HL-60 (cell line): ENCODE measurements at regions not wholly inside any gene's neighbourhood (a gene's known extent, or its start where the extent isn't known, plus 50 kb on each side); places are given as distances from the start of the nearest gene placed in this dataset.

ENCODE experiments used
- DNase-seq, 2 experiments: peaks; one replicate each; pipeline ENCODE4 v3.0.0-alpha.2; 2010 to 2020; ENCODE audit warnings: low read depth in 1 of 2, low spot score in 1 of 2
- H3K27ac ChIP-seq: fragments of 250-450 bp; sonication (Bioruptor Pico); replicated peaks from 2 replicates; pipeline ENCODE4 v1.5.1; 2020; ENCODE audit warnings: mild to moderate bottlenecking, moderate library complexity
- H3K27me3 ChIP-seq: fragments of 250-450 bp; sonication (Bioruptor Pico); 2 replicates; pipeline ENCODE4 v1.5.1; 2021; ENCODE audit warnings: mild to moderate bottlenecking, moderate library complexity; ENCODE audit not compliant: insufficient read depth, poor library complexity, severe bottlenecking
- H3K4me3 ChIP-seq: replicated peaks from 2 replicates; pipeline ENCODE4 v1.5.1; 2011; ENCODE audit warnings: mild to moderate bottlenecking, control low read depth, low read length; ENCODE audit not compliant: insufficient read depth
- GABPA ChIP-seq: IDR thresholded peaks from 2 replicates; pipeline ENCODE4 v1.6.1; 2012; ENCODE audit warnings: low read depth
- POLR2AphosphoS5 ChIP-seq: IDR thresholded peaks from 2 replicates; pipeline ENCODE4 v1.6.1; 2012; ENCODE audit warnings: low read depth
- SPI1 ChIP-seq: IDR thresholded peaks from 2 replicates; pipeline ENCODE4 v1.6.1; 2012; ENCODE audit warnings: low read depth, mild to moderate bottlenecking, borderline replicate concordance
- TF ChIP-seq, protein P1 (sequence below): IDR thresholded peaks from 2 replicates; pipeline ENCODE4 v1.6.1; 2012; ENCODE audit warnings: low read depth; ENCODE audit not compliant: insufficient replicate concordance
- TF ChIP-seq, protein P2 (sequence below): IDR thresholded peaks from one replicate; pipeline ENCODE4 v1.5.1; 2011; ENCODE audit warnings: low read length, control low read depth, inconsistent platforms; ENCODE audit not compliant: insufficient read depth

GRCh38 chr12:5236022-5236640 is 192.5 kb downstream of the KCNA5 start:
- no peak for DNase-seq
- Histone ChIP-seq H3K4me3 (no peak overlapping the region), H3K27ac (no peak overlapping the region), H3K27me3 (no peaks in the 10 kb centered on the region)
- TF ChIP-seq POLR2AphosphoS5 (no peak), GABPA (no peak)

- TF ChIP-seq POLR2AphosphoS5 (no peak), GABPA (no peak), SPI1 (no peak)
- TF ChIP-seq, protein P1, sequence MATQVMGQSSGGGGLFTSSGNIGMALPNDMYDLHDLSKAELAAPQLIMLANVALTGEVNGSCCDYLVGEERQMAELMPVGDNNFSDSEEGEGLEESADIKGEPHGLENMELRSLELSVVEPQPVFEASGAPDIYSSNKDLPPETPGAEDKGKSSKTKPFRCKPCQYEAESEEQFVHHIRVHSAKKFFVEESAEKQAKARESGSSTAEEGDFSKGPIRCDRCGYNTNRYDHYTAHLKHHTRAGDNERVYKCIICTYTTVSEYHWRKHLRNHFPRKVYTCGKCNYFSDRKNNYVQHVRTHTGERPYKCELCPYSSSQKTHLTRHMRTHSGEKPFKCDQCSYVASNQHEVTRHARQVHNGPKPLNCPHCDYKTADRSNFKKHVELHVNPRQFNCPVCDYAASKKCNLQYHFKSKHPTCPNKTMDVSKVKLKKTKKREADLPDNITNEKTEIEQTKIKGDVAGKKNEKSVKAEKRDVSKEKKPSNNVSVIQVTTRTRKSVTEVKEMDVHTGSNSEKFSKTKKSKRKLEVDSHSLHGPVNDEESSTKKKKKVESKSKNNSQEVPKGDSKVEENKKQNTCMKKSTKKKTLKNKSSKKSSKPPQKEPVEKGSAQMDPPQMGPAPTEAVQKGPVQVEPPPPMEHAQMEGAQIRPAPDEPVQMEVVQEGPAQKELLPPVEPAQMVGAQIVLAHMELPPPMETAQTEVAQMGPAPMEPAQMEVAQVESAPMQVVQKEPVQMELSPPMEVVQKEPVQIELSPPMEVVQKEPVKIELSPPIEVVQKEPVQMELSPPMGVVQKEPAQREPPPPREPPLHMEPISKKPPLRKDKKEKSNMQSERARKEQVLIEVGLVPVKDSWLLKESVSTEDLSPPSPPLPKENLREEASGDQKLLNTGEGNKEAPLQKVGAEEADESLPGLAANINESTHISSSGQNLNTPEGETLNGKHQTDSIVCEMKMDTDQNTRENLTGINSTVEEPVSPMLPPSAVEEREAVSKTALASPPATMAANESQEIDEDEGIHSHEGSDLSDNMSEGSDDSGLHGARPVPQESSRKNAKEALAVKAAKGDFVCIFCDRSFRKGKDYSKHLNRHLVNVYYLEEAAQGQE, result no peak
- TF ChIP-seq, protein P2, sequence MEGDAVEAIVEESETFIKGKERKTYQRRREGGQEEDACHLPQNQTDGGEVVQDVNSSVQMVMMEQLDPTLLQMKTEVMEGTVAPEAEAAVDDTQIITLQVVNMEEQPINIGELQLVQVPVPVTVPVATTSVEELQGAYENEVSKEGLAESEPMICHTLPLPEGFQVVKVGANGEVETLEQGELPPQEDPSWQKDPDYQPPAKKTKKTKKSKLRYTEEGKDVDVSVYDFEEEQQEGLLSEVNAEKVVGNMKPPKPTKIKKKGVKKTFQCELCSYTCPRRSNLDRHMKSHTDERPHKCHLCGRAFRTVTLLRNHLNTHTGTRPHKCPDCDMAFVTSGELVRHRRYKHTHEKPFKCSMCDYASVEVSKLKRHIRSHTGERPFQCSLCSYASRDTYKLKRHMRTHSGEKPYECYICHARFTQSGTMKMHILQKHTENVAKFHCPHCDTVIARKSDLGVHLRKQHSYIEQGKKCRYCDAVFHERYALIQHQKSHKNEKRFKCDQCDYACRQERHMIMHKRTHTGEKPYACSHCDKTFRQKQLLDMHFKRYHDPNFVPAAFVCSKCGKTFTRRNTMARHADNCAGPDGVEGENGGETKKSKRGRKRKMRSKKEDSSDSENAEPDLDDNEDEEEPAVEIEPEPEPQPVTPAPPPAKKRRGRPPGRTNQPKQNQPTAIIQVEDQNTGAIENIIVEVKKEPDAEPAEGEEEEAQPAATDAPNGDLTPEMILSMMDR, result no peak
- Histone ChIP-seq H3K27me3 (peaks cover 2% of the 10 kb centered on the region), H3K27ac (no peak overlapping the region), H3K4me3 (no peak overlapping the region)
- DNase-seq, result no peak
Observed at GRCh38 chr12:5242440-5242839, 189.5 kb upstream of the NTF3 start.

- TF ChIP-seq, protein P2, result no peak
- TF ChIP-seq SPI1, result no peak
- TF ChIP-seq POLR2AphosphoS5, result no peak
- no peak overlapping the region for H3K27ac ChIP-seq
- peaks cover 2% of the 10 kb centered on the region for H3K27me3 ChIP-seq
- no peak overlapping the region for H3K4me3 ChIP-seq
- DNase-seq, result no peak
Observed at GRCh38 chr12:5243014-5243413, 188.9 kb upstream of the NTF3 start.

DNA sequence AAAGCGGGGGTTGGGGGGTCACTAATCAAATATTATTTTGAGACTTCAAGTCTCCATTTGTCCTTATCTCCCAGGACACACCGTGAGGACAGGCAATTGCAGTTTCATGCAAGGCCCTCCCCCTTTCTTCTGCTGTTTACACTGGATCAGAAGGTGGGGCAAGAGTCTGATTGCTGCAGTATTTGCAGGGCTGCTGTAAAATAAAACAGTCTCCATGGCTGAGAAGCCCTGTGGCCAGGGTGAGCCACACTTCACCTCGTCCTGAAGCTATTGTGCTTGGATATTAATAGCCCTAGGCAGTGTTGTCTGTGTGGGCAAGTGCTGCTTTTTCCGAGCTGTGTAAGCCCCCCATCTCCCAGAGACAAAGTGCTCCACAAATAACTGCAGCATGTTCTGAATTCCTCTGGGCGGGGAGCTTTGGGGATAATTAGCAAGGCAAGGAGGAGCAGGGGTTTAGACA is 187.4 kb upstream of the NTF3 start:
- no peak overlapping the region for H3K4me3 ChIP-seq
- peaks cover 2% of the 10 kb centered on the region for H3K27me3 ChIP-seq
- TF ChIP-seq, protein P2, result no peak
- TF ChIP-seq POLR2AphosphoS5 (no peak), SPI1 (no peak), GABPA (no peak)
- TF ChIP-seq, protein P1, result no peak
- H3K27ac ChIP-seq, result no peak overlapping the region
- no peak for DNase-seq
